GM12878 (cell line): ENCODE measurements at regions not wholly inside any gene's neighbourhood (a gene's known extent, or its start where the extent isn't known, plus 50 kb on each side); places are given as distances from the start of the nearest gene placed in this dataset.

ENCODE experiments used
- ASH2L ChIP-seq: fragments of 300-600, 200-600 bp; sonication (generic); IDR thresholded peaks from 2 replicates; pipeline ENCODE4 v1.6.1; 2017; ENCODE audit warnings: low read depth, mild to moderate bottlenecking, borderline replicate concordance
- CEBPZ ChIP-seq: fragments of 150-350 bp; IDR thresholded peaks from 2 replicates; pipeline ENCODE4 v1.6.1; 2016; ENCODE audit warnings: low read depth, low read length
- EGR1 ChIP-seq, 2 experiments: IDR thresholded peaks; 1 replicate in 1 of 2; 2 replicates in 1 of 2; pipeline ENCODE4 v1.6.1; 2011 to 2012; ENCODE audit warnings: low read depth in 2 of 2, low read length in 2 of 2, borderline replicate concordance in 1 of 2, mild to moderate bottlenecking in 1 of 2, moderate library complexity in 1 of 2
- GABPA ChIP-seq: IDR thresholded peaks from 2 replicates; pipeline ENCODE4 v1.6.1; 2014; ENCODE audit warnings: antibody characterized with exemption, low read depth, mild to moderate bottlenecking, inconsistent platforms
- HCFC1 ChIP-seq: fragments of 150-350 bp; IDR thresholded peaks from 2 replicates; pipeline ENCODE4 v1.6.1; 2014; ENCODE audit warnings: low read length
- IRF3 ChIP-seq: fragments of 450-650 bp; IDR thresholded peaks from 2 replicates; pipeline ENCODE4 v1.6.1; 2014; ENCODE audit warnings: mild to moderate bottlenecking
- JUNB ChIP-seq: IDR thresholded peaks from 2 replicates; pipeline ENCODE4 v1.6.1; 2016; ENCODE audit warnings: antibody characterized with exemption, mild to moderate bottlenecking
- PBX3 ChIP-seq: IDR thresholded peaks from 2 replicates; pipeline ENCODE4 v1.6.1; 2011; ENCODE audit warnings: mild to moderate bottlenecking, low read depth, low read length, moderate library complexity; ENCODE audit not compliant: insufficient replicate concordance
- TCF3 ChIP-seq: IDR thresholded peaks from 2 replicates; pipeline ENCODE4 v1.6.1; 2012; ENCODE audit warnings: low read depth, mild to moderate bottlenecking, low read length, borderline replicate concordance; ENCODE audit not compliant: insufficient read depth

GRCh38 chr2:234175649-234176048, 125.1 kb downstream of the SPP2 start (continued):
- no peak for TF ChIP-seq PBX3
- TF ChIP-seq EGR1 (IDR thresholded peaks at IDR 0.05; ENCODE audit: borderline replicate concordance in 1 of 2, low read depth in 2 of 2, low read length in 2 of 2): no peak
- no peak for TF ChIP-seq HCFC1
- TF ChIP-seq JUNB: no peak
- TF ChIP-seq CEBPZ: no peak
- no peak for TF ChIP-seq TCF3
- no peak for TF ChIP-seq IRF3
- TF ChIP-seq GABPA: no peak
- no peak for TF ChIP-seq ASH2L
- TF ChIP-seq, all 136 proteins: peak for 0
